GM18870 (cell line): ENCODE measurements at regions not wholly inside any gene's neighbourhood (a gene's known extent, or its start where the extent isn't known, plus 50 kb on each side); places are given as distances from the start of the nearest gene placed in this dataset.

Experiments
- ATAC-seq: cut with Tn5 transposase; IDR thresholded peaks from one replicate; pipeline ENCODE4 v1.9.1; 2021; ENCODE audit warnings: moderate library complexity; ENCODE audit not compliant: unreplicated experiment

- ATAC-seq: no peak
Observed at GRCh38 chr1:232111611-232112010, 485.0 kb downstream of the DISC1 start.

DNA sequence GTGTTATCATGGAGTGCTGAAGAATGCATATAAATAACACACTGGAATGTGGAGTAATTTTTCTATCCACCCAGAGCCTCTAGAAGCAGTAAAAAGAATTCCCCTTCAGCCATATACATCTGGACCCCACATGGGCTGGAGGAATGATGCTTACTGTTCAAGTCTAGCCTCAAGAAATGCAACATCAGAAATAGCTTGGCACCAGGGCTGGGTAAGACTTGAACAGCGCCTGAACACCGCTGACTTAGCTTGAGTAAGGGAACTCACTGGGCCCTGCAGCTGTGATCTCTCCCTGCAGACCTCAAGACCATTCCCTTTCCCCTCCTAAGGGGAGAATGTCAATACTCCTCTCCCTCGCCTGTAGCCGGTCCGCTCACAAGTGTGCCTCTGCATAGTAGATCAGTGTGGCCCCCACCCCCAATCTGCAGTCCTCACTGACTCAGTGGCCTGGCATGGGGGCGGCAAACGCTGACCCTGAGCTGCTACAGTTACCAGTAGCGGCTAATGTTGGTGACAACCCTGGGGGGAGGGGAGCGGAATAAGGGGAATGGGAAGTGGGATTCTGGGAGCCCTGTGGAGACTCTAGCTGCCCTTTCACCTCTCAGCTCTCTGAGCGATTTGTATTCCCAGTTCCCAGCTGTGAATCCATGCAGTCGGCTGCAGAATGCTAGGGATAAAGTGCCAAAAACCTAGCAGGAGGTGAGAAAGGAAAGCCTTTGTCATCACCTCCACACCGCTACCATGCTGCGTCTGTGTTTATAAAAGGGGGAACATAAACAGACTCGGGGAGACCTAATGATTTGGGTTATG lies 483.9 kb downstream of the DISC1 start:
- no peak for ATAC-seq

- no peak for ATAC-seq
Observed at GRCh38 chr1:232109391-232109790, 482.8 kb downstream of the DISC1 start.

DNA sequence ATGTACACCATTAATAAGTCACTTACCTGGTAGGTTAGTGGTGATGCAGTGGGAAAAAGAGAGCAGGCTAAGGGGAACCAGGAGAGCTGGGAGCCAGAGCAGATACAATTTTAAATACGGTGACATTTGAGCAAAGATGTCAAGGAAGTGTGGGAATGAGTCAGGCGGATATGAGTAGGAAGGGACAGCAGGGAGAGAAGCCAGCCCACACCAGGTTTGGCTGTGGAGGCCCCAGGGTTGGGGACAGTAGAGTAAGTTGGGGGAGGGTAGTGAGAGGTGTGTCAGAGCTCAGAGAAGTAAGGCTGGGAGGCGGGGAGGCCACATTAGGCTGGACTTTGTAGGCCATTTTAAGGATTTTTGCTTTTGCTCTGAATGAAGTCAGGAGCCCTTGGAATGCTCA lies 482.0 kb downstream of the DISC1 start:
- no peak for ATAC-seq

- no peak for ATAC-seq
Observed at GRCh38 chr1:232106415-232106814, 479.8 kb downstream of the DISC1 start.

GRCh38 chr1:232105561-232105960 lies 479.0 kb downstream of the DISC1 start:
- no peak for ATAC-seq

DNA sequence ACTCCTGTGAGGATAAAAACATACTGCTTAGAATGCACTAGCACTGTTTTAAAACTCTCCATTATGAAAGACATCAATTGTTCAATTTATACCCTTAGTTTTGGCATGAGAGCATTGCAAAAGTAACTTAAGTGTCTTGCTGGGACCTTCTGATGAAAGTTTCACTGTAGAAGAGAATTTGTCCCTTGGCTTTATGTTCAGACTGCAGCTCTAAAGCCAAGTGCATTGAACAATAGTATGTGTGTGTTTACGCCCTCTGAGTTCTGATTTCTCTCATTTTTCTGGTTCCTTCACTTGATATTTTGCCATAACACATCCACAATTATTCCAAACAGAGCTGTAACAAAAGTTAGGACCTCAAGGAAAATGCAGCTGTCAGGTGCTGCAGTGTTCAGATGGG lies 474.6 kb downstream of the DISC1 start:
- no peak for ATAC-seq

DNA sequence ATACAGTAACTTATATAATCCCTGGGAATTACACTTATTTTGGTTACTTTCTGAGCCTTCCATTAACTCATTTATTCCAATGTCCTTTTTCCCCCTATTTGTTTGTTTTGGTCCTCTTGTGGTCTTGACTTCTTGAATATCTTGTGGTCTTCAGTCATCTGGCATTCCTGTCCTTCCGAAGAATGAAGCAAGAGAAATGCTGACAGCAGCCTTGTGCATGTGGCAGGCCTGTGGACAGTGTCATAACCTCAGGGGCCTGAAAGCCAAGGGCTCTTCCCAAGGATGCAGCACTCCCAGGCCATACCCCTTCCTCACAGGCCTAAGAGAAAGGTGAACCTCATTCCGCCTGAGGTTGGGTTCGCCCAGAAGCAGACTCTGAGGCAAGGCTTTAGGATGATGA lies 470.2 kb downstream of the DISC1 start:
- ATAC-seq: no peak
